GM19468 (cell line): ENCODE measurements at regions not wholly inside any gene's neighbourhood (a gene's known extent, or its start where the extent isn't known, plus 50 kb on each side); places are given as distances from the start of the nearest gene placed in this dataset.

Experiments used
- ATAC-seq: cut with Tn5 transposase; IDR thresholded peaks from one replicate; pipeline ENCODE4 v1.9.1; 2021; ENCODE audit warnings: mild to moderate bottlenecking, moderate library complexity, moderate number of reproducible peaks; ENCODE audit not compliant: unreplicated experiment; ENCODE audit errors: extremely low read depth

- ATAC-seq, result no peak
Measured at GRCh38 chr4:151960449-151961230, 199.8 kb upstream of the GATB start.

GRCh38 chr4:151957153-151957552, 196.3 kb upstream of the GATB start:
- no peak for ATAC-seq

DNA sequence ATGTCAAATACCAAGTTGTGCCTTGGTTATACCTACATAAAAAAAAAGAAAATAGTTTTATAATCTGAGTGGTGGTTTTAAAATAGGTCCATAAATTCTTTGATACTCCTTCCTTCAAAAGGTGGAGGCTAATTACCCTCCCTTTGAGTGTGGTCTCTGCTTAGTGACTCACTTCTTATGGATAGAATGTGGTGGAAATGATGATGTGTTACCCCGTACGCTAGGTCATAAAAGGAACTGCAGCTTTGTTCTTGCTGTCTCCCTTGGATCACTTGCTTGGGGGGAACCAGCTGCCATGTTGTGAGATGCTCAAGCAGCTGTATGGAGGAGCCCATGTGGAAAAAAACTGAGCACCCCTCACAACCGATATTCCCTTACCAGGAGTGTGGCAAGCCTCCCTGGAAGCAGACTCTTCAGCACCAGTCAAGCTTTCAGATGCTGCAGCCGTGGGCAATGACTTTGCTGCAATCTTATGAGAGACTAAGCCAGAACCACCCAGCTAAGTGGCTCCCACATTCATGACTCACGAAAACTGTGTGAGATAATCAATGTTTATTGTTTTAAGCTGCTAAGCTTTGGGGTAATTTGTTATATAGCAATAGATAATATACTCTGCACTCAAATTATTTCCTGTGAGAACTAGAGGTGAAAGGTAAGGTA, 195.0 kb upstream of the GATB start:
- ATAC-seq, result no peak

- ATAC-seq, result no peak
Measured at GRCh38 chr4:151953795-151954372, 193.1 kb upstream of the GATB start.

- ATAC-seq, result no peak
Measured at GRCh38 chr4:151953312-151953711, 192.5 kb upstream of the GATB start.

GRCh38 chr4:151952711-151953254, 192.0 kb upstream of the GATB start:
- no peak for ATAC-seq

DNA sequence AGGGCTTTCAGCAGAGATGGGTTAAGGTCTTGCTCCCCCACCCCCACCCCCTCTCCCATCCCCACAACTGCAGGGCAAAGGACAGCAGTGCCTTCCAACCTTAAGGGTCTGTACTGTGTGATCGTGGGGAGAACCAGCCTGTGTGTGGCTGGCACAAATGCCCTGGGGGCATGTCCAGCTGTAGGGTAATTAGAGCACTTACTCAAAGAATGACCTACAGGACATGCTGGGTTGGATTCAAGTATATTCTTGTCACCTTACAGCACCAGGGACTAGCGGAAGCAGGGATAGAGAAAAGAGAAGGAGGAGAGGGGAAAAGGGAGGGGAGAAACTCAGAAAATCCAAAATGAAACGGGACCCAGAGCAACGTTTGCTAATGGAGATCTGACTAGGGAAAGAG, 191.3 kb upstream of the GATB start:
- no peak for ATAC-seq

- ATAC-seq, result no peak
Measured at GRCh38 chr4:151951671-151952050, 190.9 kb upstream of the GATB start.

DNA sequence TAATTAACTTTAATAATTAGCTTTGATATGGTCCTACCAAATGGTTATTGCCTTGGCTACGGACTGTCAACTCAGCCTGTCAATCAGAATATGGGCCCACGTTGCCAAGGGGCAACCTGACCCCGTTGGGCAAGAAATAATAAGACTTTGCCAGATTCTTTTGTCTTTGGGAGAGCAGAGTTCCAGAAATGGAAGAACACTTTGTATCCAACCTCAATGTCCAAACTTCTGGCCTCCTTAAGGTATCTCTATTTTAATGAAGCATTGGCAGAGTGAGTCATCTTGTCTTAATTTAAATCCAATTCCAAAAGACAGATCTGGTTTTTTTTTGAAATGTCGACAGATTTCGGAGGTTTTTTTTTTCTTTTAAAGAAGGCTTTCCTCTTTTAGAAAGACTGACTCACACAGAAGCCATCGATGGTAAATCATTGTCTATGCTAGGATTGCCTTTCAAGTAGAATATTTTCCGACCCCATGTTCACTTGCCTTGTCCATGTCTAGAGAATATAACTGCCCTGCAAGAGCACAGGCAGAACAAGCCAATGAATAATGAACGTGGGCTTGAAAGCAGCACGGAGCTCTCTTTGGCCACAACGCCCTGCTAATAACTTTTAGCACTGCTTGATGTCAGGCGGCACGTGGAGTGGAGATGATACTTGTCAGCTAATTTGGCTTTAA, 190.3 kb upstream of the GATB start:
- no peak for ATAC-seq

- no peak for ATAC-seq
Measured at GRCh38 chr4:151948351-151949016, 187.7 kb upstream of the GATB start.

DNA sequence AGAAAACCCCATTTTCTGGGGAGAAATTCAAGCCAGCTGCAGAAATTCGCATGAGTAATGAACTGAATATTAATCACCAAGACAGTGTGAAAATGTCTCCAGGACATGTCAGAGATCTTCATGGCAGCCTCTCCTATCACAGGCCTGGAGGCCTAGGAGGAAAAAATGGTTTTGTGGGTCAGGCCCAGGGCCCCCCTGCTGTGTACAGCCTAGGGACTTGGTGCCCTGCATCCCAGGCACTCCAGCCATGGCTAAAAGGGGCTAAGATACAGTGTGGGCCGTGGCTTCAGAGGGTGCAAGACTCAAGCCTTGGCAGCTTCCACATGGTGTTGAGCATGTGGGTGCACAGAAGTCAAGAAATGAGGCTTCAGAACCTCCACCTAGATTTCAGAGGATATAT, 185.9 kb upstream of the GATB start:
- ATAC-seq, result no peak

DNA sequence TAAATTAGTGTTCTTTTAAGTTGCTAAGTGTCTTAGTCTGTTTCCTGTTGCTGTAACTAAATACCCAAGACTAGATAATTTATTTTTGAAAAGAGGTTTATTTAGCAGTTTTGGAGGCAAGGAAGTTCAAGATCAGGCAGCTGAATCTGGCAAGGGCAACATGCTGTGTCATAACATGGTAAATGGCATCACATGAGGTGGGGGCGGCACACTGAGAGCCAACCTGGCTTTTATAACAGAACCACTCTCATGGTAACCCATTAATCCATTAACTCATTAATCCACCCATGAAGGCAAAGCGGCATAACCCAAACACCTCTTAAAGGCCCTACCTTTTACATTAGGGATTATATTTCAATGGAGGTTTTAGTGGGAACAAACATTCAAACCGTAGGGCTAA, 182.2 kb upstream of the GATB start:
- ATAC-seq, result no peak

GRCh38 chr4:151940926-151941617, 180.3 kb upstream of the GATB start:
- ATAC-seq, result no peak

DNA sequence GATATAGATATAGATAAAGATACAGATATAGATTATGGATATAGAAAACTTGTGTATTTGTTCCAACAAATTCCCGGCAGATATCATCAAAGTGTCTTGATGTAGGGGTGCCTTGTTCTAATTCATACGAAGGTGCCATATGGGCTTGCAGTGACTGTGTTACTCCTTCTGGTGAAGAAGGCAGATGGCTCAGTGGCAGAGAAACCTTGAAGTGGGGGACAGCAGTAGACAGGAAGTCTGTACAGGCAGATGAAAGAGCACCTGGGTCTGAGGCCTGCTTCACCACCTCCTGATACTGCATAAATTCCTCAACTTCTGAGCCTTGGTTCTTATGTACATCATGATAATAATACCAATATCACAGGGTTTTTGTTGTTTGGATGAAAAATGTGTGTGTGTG, 179.5 kb upstream of the GATB start:
- ATAC-seq, result no peak

DNA sequence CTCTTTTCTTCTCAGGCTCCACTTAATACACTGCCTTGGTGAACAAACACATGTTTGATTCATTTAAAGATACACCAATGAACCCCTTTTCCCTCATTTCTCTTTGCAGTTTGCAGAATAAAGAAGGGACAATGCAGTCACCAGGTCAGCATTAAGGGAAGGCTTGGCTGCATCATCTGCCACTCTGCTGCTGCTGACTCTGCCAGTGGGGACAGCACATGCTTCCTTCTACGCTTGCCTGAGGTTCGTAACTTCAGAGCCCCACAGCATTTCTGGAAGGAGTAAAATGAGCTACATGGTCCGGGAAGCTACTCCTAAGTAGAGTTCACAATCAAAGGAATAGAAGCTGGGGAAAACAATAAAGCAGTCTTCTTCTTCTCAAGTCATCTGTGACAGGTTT, 178.9 kb upstream of the GATB start:
- ATAC-seq, result no peak

DNA sequence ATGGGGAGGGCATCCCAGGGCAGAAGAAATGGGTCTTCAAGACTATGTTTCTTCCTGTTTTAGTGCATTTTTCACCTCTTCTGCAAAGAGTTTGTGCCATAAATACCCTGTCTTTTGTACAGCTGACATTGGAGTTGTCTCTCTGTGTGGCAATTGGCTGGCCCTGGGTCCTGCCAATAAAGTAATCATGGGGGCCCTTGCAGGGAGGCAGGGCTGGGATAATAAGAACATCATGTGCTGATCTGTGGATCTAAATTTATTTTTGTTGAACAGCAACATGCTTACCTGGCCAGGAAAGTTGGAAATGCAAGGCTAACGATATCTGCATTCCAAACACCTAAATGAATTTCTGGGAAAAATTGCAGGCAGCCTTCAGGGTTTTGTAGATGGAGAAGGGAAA, 174.6 kb upstream of the GATB start:
- ATAC-seq, result no peak

GRCh38 chr4:151934766-151935165, 174.0 kb upstream of the GATB start:
- no peak for ATAC-seq

DNA sequence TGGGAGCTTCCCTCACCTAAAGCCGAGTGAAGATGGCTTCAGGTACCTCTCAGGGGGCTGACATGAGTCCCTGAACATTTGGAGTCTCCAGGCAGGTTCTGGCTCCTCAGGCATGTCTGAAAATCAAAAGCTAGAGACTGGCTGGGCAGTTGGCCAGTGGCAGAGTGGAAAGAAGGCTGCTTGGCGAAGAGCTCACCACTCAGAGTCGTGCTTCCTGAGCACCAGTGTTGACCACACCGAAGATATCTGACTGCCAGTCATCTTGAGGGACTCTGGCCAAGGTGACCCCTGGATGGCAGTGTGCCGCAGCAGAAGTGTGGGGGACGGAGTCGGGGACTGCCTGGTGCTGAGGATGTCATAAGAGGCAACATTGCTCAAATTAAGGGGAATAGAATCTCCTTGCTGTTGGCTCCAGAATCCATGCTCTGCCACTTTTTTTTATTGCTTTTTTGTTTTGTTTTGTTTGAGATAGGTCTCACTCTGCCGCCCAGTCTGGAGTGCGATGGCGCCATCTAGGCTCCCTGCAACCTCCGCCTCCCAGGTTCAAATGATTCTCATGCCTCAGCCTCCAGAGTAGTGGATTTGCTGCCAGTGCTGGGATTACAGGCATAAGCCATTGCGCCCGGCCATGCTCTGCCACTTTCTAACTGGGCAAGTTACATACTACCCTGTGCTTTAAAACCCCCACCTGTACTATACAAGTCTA, 172.5 kb upstream of the GATB start:
- ATAC-seq, result no peak

GRCh38 chr4:151931563-151931962, 170.8 kb upstream of the GATB start:
- ATAC-seq, result no peak
